ENCODE measurements at regions not wholly inside any gene's neighbourhood (a gene's known extent, or its start where the extent isn't known, plus 50 kb on each side); places are given as distances from the start of the nearest gene placed in this dataset.

DNA sequence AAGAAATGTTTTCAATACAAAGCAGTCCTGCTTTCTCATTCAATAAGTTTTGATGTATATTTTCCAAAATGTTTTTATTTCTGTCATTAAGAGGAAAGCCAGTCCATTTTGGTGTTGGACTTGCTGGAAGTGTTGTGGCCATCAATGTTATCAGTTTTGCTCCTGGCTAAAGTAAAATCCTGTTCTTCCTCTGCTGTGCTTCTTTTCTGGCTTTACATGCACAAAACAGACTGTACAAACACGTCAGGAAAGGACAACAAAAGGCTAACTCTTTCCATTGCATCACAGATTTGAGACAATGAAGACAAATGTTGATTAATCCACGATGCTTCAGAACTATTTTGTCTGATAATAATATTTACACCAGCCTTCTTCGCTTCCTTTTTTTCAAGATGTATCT, 735.4 kb downstream of the LTN1 start:
- Histone ChIP-seq H3K9me3 (ENCODE audit: insufficient read depth, low read length, severe bottlenecking) (no peaks in the 10 kb centered on the region), H4K20me1 (ENCODE audit: insufficient read depth, low read length) (no peaks in the 10 kb centered on the region), H3K27ac (ENCODE audit: low read length) (no peak overlapping the region), H3K4me1 (ENCODE audit: insufficient read depth, low read length) (no peaks in the 10 kb centered on the region), H3K9ac (ENCODE audit: low read depth, low read length) (no peak overlapping the region), H3K4me3 (ENCODE audit: low read depth in 1 of 2, low read length in 2 of 2) (no peak overlapping the region), H3K36me3 (ENCODE audit: insufficient read depth, low read length) (no peaks in the 10 kb centered on the region), H2AFZ (ENCODE audit: low read depth, low read length) (no peak overlapping the region), H3K4me2 (ENCODE audit: insufficient read depth, low read length) (no peak overlapping the region), H3K27me3 (ENCODE audit: insufficient read depth, low read length, poor library complexity) (no peaks in the 10 kb centered on the region), H3K79me2 (ENCODE audit: insufficient read depth, low read length) (no peaks in the 10 kb centered on the region)
- ATAC-seq (ENCODE audit: insufficient read depth, low read depth) (no peak), DNase-seq (no peak)
- TF ChIP-seq EZH2 (IDR thresholded peaks at IDR 0.05; ENCODE audit: borderline replicate concordance, low read depth, low read length, severe bottlenecking), result no peak
- TF ChIP-seq, protein P1, sequence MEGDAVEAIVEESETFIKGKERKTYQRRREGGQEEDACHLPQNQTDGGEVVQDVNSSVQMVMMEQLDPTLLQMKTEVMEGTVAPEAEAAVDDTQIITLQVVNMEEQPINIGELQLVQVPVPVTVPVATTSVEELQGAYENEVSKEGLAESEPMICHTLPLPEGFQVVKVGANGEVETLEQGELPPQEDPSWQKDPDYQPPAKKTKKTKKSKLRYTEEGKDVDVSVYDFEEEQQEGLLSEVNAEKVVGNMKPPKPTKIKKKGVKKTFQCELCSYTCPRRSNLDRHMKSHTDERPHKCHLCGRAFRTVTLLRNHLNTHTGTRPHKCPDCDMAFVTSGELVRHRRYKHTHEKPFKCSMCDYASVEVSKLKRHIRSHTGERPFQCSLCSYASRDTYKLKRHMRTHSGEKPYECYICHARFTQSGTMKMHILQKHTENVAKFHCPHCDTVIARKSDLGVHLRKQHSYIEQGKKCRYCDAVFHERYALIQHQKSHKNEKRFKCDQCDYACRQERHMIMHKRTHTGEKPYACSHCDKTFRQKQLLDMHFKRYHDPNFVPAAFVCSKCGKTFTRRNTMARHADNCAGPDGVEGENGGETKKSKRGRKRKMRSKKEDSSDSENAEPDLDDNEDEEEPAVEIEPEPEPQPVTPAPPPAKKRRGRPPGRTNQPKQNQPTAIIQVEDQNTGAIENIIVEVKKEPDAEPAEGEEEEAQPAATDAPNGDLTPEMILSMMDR (IDR thresholded peaks at IDR 0.05; ENCODE audit: borderline replicate concordance, extremely low read depth, low read length, poor library complexity, severe bottlenecking), result no peak

DNA sequence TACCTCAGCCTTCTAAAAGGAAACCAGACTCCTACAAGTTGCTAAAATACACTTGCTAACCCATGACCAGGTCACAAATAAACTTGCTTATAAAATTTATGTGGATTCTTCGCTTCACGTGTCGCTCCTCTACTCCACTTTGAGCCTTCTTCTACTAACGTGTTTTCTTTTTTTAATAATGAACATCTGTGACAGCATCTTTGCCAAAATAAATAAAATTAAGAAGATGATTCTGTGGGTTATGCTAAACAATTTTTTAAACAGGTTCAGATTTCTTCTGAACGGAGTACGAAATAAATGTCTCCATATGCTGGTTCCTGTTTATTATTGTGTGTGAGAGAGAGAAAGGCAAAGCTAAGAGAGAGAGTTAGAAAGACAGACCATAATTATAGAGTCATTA, 735.8 kb downstream of the LTN1 start:
- Histone ChIP-seq H3K27ac (ENCODE audit: low read length) (no peak overlapping the region), H2AFZ (ENCODE audit: low read depth, low read length) (no peak overlapping the region), H3K4me2 (ENCODE audit: insufficient read depth, low read length) (no peak overlapping the region), H3K9ac (ENCODE audit: low read depth, low read length) (no peak overlapping the region), H3K36me3 (ENCODE audit: insufficient read depth, low read length) (no peaks in the 10 kb centered on the region), H3K4me1 (ENCODE audit: insufficient read depth, low read length) (no peaks in the 10 kb centered on the region), H3K27me3 (ENCODE audit: insufficient read depth, low read length, poor library complexity) (no peaks in the 10 kb centered on the region), H4K20me1 (ENCODE audit: insufficient read depth, low read length) (no peaks in the 10 kb centered on the region), H3K9me3 (ENCODE audit: insufficient read depth, low read length, severe bottlenecking) (no peaks in the 10 kb centered on the region), H3K79me2 (ENCODE audit: insufficient read depth, low read length) (no peaks in the 10 kb centered on the region), H3K4me3 (ENCODE audit: low read depth in 1 of 2, low read length in 2 of 2) (no peak overlapping the region)
- DNase-seq (no peak), ATAC-seq (ENCODE audit: insufficient read depth, low read depth) (no peak)
- TF ChIP-seq, protein P1 (IDR thresholded peaks at IDR 0.05; ENCODE audit: borderline replicate concordance, extremely low read depth, low read length, poor library complexity, severe bottlenecking), result no peak
- no peak for TF ChIP-seq EZH2 (IDR thresholded peaks at IDR 0.05; ENCODE audit: borderline replicate concordance, low read depth, low read length, severe bottlenecking)

DNA sequence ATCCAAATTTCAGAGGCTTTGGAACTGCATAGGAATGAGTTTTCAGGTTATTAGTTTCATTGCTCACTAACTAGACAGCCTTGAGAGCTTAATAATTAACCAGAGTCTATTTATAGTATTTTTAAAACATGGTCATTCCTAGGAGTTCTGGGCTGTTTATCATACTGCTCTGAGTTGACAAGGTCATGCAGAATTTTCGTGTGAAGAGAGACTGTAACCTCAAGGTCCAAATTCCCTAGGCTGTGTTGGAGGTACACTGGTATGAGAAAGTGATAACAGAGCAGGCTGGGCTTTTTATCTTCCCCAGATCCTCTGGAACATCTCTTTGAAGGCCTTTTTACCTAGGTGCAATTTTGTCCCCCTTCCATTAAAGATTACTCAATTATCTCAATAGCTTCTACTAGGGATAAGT, 736.3 kb downstream of the LTN1 start:
- no peak overlapping the region for H2AFZ ChIP-seq (ENCODE audit: low read depth, low read length)
- H3K4me3 ChIP-seq (ENCODE audit: low read depth in 1 of 2, low read length in 2 of 2), result no peak overlapping the region
- H3K36me3 ChIP-seq (ENCODE audit: insufficient read depth, low read length), result no peaks in the 10 kb centered on the region
- H3K27me3 ChIP-seq (ENCODE audit: insufficient read depth, low read length, poor library complexity), result no peaks in the 10 kb centered on the region
- no peak for ATAC-seq (ENCODE audit: insufficient read depth, low read depth)
- H3K4me1 ChIP-seq (ENCODE audit: insufficient read depth, low read length), result no peaks in the 10 kb centered on the region
- DNase-seq, result no peak
- no peak overlapping the region for H3K27ac ChIP-seq (ENCODE audit: low read length)
- no peak for TF ChIP-seq EZH2 (IDR thresholded peaks at IDR 0.05; ENCODE audit: borderline replicate concordance, low read depth, low read length, severe bottlenecking)
- TF ChIP-seq, protein P1 (IDR thresholded peaks at IDR 0.05; ENCODE audit: borderline replicate concordance, extremely low read depth, low read length, poor library complexity, severe bottlenecking), result no peak
- H3K4me2 ChIP-seq (ENCODE audit: insufficient read depth, low read length), result no peak overlapping the region
- no peaks in the 10 kb centered on the region for H3K9me3 ChIP-seq (ENCODE audit: insufficient read depth, low read length, severe bottlenecking)
- H3K9ac ChIP-seq (ENCODE audit: low read depth, low read length), result no peak overlapping the region
- no peaks in the 10 kb centered on the region for H4K20me1 ChIP-seq (ENCODE audit: insufficient read depth, low read length)
- no peaks in the 10 kb centered on the region for H3K79me2 ChIP-seq (ENCODE audit: insufficient read depth, low read length)

DNA sequence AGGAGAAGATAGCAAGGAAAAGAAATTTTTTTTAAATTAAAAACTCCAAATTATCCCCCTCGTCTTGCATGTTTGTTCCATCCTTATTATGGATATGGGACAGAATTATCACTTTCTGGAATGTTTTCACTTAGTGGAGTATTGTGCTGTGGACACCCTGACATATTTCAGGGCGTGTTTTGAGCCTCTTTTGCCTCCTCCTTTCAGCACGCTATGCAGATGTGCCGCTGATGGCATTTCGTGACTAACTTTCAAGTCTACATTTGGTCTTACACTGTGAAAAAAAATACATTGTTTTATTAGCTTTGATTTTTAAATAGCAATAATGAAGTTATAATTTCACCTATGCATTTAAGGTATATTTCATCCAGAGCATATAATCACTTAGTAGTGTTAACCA, 738.7 kb downstream of the LTN1 start:
- Histone ChIP-seq H3K79me2 (ENCODE audit: insufficient read depth, low read length) (no peaks in the 10 kb centered on the region), H3K27ac (ENCODE audit: low read length) (no peak overlapping the region), H3K4me1 (ENCODE audit: insufficient read depth, low read length) (no peaks in the 10 kb centered on the region), H4K20me1 (ENCODE audit: insufficient read depth, low read length) (no peaks in the 10 kb centered on the region), H3K36me3 (ENCODE audit: insufficient read depth, low read length) (no peaks in the 10 kb centered on the region), H3K9ac (ENCODE audit: low read depth, low read length) (no peak overlapping the region), H3K27me3 (ENCODE audit: insufficient read depth, low read length, poor library complexity) (no peaks in the 10 kb centered on the region), H3K9me3 (ENCODE audit: insufficient read depth, low read length, severe bottlenecking) (no peaks in the 10 kb centered on the region), H3K4me2 (ENCODE audit: insufficient read depth, low read length) (no peak overlapping the region), H2AFZ (ENCODE audit: low read depth, low read length) (no peak overlapping the region), H3K4me3 (ENCODE audit: low read depth in 1 of 2, low read length in 2 of 2) (no peak overlapping the region)
- ATAC-seq (ENCODE audit: insufficient read depth, low read depth), result no peak
- DNase-seq, result no peak
- no peak for TF ChIP-seq EZH2 (IDR thresholded peaks at IDR 0.05; ENCODE audit: borderline replicate concordance, low read depth, low read length, severe bottlenecking)
- TF ChIP-seq, protein P1 (IDR thresholded peaks at IDR 0.05; ENCODE audit: borderline replicate concordance, extremely low read depth, low read length, poor library complexity, severe bottlenecking), result no peak
